ENCODE measurements at regions not wholly inside any gene's neighbourhood (a gene's known extent, or its start where the extent isn't known, plus 50 kb on each side); places are given as distances from the start of the nearest gene placed in this dataset.
"Not testable (repeated sequence)": the region's sequence is repeated elsewhere in the genome, so short reads cannot be mapped to it uniquely, and the experiment has no call there.

GRCh38 chr3:164360738-164361406 is 717.4 kb downstream of the SI start:
- in situ Hi-C loops (cut with HindIII; ENCODE audit: low pct_ligation_motif_present, low pct_unique_long_range_greater_than_20kb, low sequenced_read_pairs), result no loop called here
- no peak for DNase-seq

- no peak for DNase-seq
- in situ Hi-C loops (cut with HindIII; ENCODE audit: low pct_ligation_motif_present, low pct_unique_long_range_greater_than_20kb, low sequenced_read_pairs), result no loop called here
These were observed 718.2 kb downstream of the SI start for GRCh38 chr3:164360078-164360578.

- in situ Hi-C loops (cut with HindIII; ENCODE audit: low pct_ligation_motif_present, low pct_unique_long_range_greater_than_20kb, low sequenced_read_pairs), result no loop called here
These were observed 725.3 kb downstream of the SI start for GRCh38 chr3:164352991-164353390.

GRCh38 chr3:164351131-164351530 is 727.2 kb downstream of the SI start:
- no peak for DNase-seq
- in situ Hi-C loops (cut with HindIII; ENCODE audit: low pct_ligation_motif_present, low pct_unique_long_range_greater_than_20kb, low sequenced_read_pairs), result no loop called here

More at GRCh38 chr3:164352991-164353390, 725.3 kb downstream of the SI start:
- no peak for DNase-seq

GRCh38 chr3:164342206-164342605 is 736.1 kb downstream of the SI start:
- in situ Hi-C loops (cut with HindIII; ENCODE audit: low pct_ligation_motif_present, low pct_unique_long_range_greater_than_20kb, low sequenced_read_pairs); DNase-seq: not testable (repeated sequence)

GRCh38 chr3:164341086-164341485 is 737.2 kb downstream of the SI start:
- DNase-seq, result no peak
- in situ Hi-C loops (cut with HindIII; ENCODE audit: low pct_ligation_motif_present, low pct_unique_long_range_greater_than_20kb, low sequenced_read_pairs), result no loop called here

- DNase-seq, result no peak
- in situ Hi-C loops (cut with HindIII; ENCODE audit: low pct_ligation_motif_present, low pct_unique_long_range_greater_than_20kb, low sequenced_read_pairs), result no loop called here
These were observed 738.0 kb downstream of the SI start for GRCh38 chr3:164340273-164340672.

- DNase-seq, result no peak
- in situ Hi-C loops (cut with HindIII; ENCODE audit: low pct_ligation_motif_present, low pct_unique_long_range_greater_than_20kb, low sequenced_read_pairs), result no loop called here
These were observed 745.2 kb downstream of the SI start for GRCh38 chr3:164332831-164333802.

- DNase-seq, result no peak
- in situ Hi-C loops (cut with HindIII; ENCODE audit: low pct_ligation_motif_present, low pct_unique_long_range_greater_than_20kb, low sequenced_read_pairs), result no loop called here
These were observed 751.6 kb downstream of the SI start for GRCh38 chr3:164326714-164327113.

- in situ Hi-C loops (cut with HindIII; ENCODE audit: low pct_ligation_motif_present, low pct_unique_long_range_greater_than_20kb, low sequenced_read_pairs), result no loop called here
- no peak for DNase-seq
These were observed 757.3 kb downstream of the SI start for GRCh38 chr3:164320962-164321361.

GRCh38 chr3:164306042-164306441 is 772.3 kb downstream of the SI start:
- in situ Hi-C loops (cut with HindIII; ENCODE audit: low pct_ligation_motif_present, low pct_unique_long_range_greater_than_20kb, low sequenced_read_pairs), result no loop called here
- DNase-seq, result no peak

- in situ Hi-C loops (cut with HindIII; ENCODE audit: low pct_ligation_motif_present, low pct_unique_long_range_greater_than_20kb, low sequenced_read_pairs), result no loop called here
- DNase-seq, result no peak
These were observed 774.4 kb downstream of the SI start for GRCh38 chr3:164303894-164304293.

- in situ Hi-C loops (cut with HindIII; ENCODE audit: low pct_ligation_motif_present, low pct_unique_long_range_greater_than_20kb, low sequenced_read_pairs), result no loop called here
- no peak for DNase-seq
These were observed 775.7 kb downstream of the SI start for GRCh38 chr3:164302622-164303021.

- in situ Hi-C loops (cut with HindIII; ENCODE audit: low pct_ligation_motif_present, low pct_unique_long_range_greater_than_20kb, low sequenced_read_pairs), result not testable (repeated sequence)
These were observed 786.8 kb downstream of the SI start for GRCh38 chr3:164291486-164291885.

GRCh38 chr3:164278550-164278949 is 799.7 kb downstream of the SI start:
- in situ Hi-C loops (cut with HindIII; ENCODE audit: low pct_ligation_motif_present, low pct_unique_long_range_greater_than_20kb, low sequenced_read_pairs), result no loop called here
- no peak for DNase-seq

More at GRCh38 chr3:164291486-164291885, 786.8 kb downstream of the SI start:
- DNase-seq, result not testable (repeated sequence)

- in situ Hi-C loops (cut with HindIII; ENCODE audit: low pct_ligation_motif_present, low pct_unique_long_range_greater_than_20kb, low sequenced_read_pairs), result no loop called here
- DNase-seq, result no peak
These were observed 811.2 kb downstream of the SI start for GRCh38 chr3:164267053-164267452.

GRCh38 chr3:164250923-164251322 is 827.4 kb downstream of the SI start:
- no peak for DNase-seq
- in situ Hi-C loops (cut with HindIII; ENCODE audit: low pct_ligation_motif_present, low pct_unique_long_range_greater_than_20kb, low sequenced_read_pairs), result no loop called here

GRCh38 chr3:164236851-164237250 is 841.4 kb downstream of the SI start:
- in situ Hi-C loops (cut with HindIII; ENCODE audit: low pct_ligation_motif_present, low pct_unique_long_range_greater_than_20kb, low sequenced_read_pairs), result no loop called here
- DNase-seq, result no peak

GRCh38 chr3:164235289-164236028 is 842.8 kb downstream of the SI start:
- in situ Hi-C loops (cut with HindIII; ENCODE audit: low pct_ligation_motif_present, low pct_unique_long_range_greater_than_20kb, low sequenced_read_pairs), result no loop called here
- no peak for DNase-seq
